OCI-LY7 (cell line): ENCODE measurements at regions not wholly inside any gene's neighbourhood (a gene's known extent, or its start where the extent isn't known, plus 50 kb on each side); places are given as distances from the start of the nearest gene placed in this dataset.

Source experiments
- BruUV-seq: library from RNA; stranded (reverse); fragments of 400-500 nt; replicated peaks from 2 replicates; lab custom pipeline; 2021; lab: Mats Ljungman, UMichigan
- CTCF ChIA-PET: fragments of 300-600 bp; sonication (Branson Sonifier 250); formaldehyde crosslinking; loops from one replicate; lab custom pipeline; 2022; ENCODE audit warnings: antibody characterized with exemption; ENCODE audit not compliant: unreplicated experiment; lab: Charles Lee
- POLR2A ChIA-PET: fragments of 300-600 bp; sonication (Branson Sonifier 250); formaldehyde crosslinking; loops from one replicate; lab custom pipeline; 2022; ENCODE audit warnings: antibody characterized with exemption; lab: Charles Lee
- DNase-seq: peaks from one replicate; pipeline ENCODE4 v3.0.0-alpha.2; 2015; ENCODE audit warnings: low spot score
- H2AFZ ChIP-seq: fragments of 200-600 bp; sonication (generic), shearing (Covaris generic); 2 replicates; pipeline ENCODE4 v1.6.1; 2014; ENCODE audit warnings: mild to moderate bottlenecking, antibody characterized with exemption, low read length, moderate library complexity
- H3K27ac ChIP-seq: fragments of 200-600 bp; sonication (generic); 2 replicates; pipeline ENCODE4 v1.5.1; 2014; ENCODE audit warnings: mixed run types, low read depth, mild to moderate bottlenecking, moderate library complexity, low read length, inconsistent platforms; ENCODE audit not compliant: poor library complexity, severe bottlenecking
- H3K36me3 ChIP-seq: fragments of 200-600 bp; sonication (generic); 2 replicates; pipeline ENCODE4 v1.6.1; 2014; ENCODE audit warnings: mild to moderate bottlenecking, antibody characterized with exemption, low read length, moderate library complexity, mixed read lengths; ENCODE audit not compliant: insufficient read depth
- H3K4me1 ChIP-seq: fragments of 200-600 bp; sonication (generic); 2 replicates; pipeline ENCODE4 v1.5.1; 2014; ENCODE audit warnings: mild to moderate bottlenecking, low read length; ENCODE audit not compliant: insufficient read depth, poor library complexity, severe bottlenecking
- H3K4me2 ChIP-seq: fragments of 200-600 bp; sonication (generic); 2 replicates; pipeline ENCODE4 v1.6.1; 2014; ENCODE audit warnings: mild to moderate bottlenecking, low read length
- H3K4me3 ChIP-seq: fragments of 200-600 bp; sonication (generic); 2 replicates; pipeline ENCODE4 v1.5.1; 2014; ENCODE audit warnings: mild to moderate bottlenecking, low read depth, low read length; ENCODE audit not compliant: poor library complexity, severe bottlenecking
- H3K79me2 ChIP-seq: fragments of 200-600 bp; sonication (generic); 2 replicates; pipeline ENCODE4 v1.6.1; 2016; ENCODE audit warnings: low read depth, mild to moderate bottlenecking, low read length, moderate library complexity, mixed read lengths; ENCODE audit not compliant: insufficient read depth
- H3K9me2 ChIP-seq: fragments of 200-600 bp; sonication (generic); 2 replicates; pipeline ENCODE4 v1.6.1; 2016; ENCODE audit warnings: mild to moderate bottlenecking, low read length, mixed read lengths; ENCODE audit not compliant: insufficient read depth
- H3K9me3 ChIP-seq: fragments of 200-600 bp; sonication (generic); 2 replicates; pipeline ENCODE4 v1.6.1; 2014; ENCODE audit warnings: mild to moderate bottlenecking, mixed run types, low read length, mixed read lengths
- H4K20me1 ChIP-seq: fragments of 200-600 bp; sonication (generic); 2 replicates; pipeline ENCODE4 v1.6.1; 2014; ENCODE audit warnings: mild to moderate bottlenecking, antibody characterized with exemption, low read length, moderate library complexity, mixed read lengths; ENCODE audit not compliant: insufficient read depth
- EZH2phosphoT487 ChIP-seq: fragments of 200-600 bp; sonication (generic); IDR thresholded peaks from 2 replicates; pipeline ENCODE4 v1.6.1; 2018; ENCODE audit warnings: low read depth, borderline replicate concordance, mild to moderate bottlenecking, mixed run types, antibody characterized with exemption, low read length, moderate library complexity, mixed read lengths
- intact Hi-C: fragments of 100-400 bp; cut with micrococcal nuclease; formaldehyde crosslinking; loops from one replicate; pipeline ENCODE4 v1.10.0; 2022; ENCODE audit not compliant: unreplicated experiment
- TF ChIP-seq, protein P1 (sequence below): fragments of 200-600 bp; sonication (generic); conservative IDR thresholded peaks from 2 replicates; pipeline ENCODE4 v1.5.1; 2014; ENCODE audit warnings: mild to moderate bottlenecking, antibody characterized with exemption, low read length, moderate library complexity, mixed read lengths

DNA sequence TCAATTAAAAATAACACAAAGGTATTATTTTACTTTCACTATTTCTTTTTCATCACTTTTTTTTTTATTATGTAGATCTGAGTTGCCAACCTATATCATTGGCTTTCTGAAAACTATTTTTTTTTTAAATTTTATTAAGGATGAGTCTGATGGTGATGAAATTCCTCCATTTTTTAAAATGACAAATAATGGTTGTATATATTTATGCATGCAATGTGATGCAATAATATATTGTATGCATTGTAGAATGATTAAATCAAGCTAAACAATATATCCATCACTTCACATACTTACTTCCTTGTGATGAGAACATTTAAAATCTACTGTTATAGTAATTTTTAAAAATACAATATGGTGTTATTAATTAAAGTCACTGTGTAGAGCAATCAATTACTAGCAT, 1081.6 kb downstream of the CNTNAP5 start:
- Histone ChIP-seq H4K20me1 (no peaks in the 10 kb centered on the region), H2AFZ (no peak overlapping the region), H3K4me1 (no peaks in the 10 kb centered on the region), H3K9me3 (no peaks in the 10 kb centered on the region), H3K27ac (no peak overlapping the region), H3K4me2 (no peak overlapping the region), H3K36me3 (no peaks in the 10 kb centered on the region), H3K4me3 (no peak overlapping the region), H3K9me2 (no peaks in the 10 kb centered on the region), H3K79me2 (no peaks in the 10 kb centered on the region)
- no TSS peak for BruUV-seq
- TF ChIP-seq, protein P1, sequence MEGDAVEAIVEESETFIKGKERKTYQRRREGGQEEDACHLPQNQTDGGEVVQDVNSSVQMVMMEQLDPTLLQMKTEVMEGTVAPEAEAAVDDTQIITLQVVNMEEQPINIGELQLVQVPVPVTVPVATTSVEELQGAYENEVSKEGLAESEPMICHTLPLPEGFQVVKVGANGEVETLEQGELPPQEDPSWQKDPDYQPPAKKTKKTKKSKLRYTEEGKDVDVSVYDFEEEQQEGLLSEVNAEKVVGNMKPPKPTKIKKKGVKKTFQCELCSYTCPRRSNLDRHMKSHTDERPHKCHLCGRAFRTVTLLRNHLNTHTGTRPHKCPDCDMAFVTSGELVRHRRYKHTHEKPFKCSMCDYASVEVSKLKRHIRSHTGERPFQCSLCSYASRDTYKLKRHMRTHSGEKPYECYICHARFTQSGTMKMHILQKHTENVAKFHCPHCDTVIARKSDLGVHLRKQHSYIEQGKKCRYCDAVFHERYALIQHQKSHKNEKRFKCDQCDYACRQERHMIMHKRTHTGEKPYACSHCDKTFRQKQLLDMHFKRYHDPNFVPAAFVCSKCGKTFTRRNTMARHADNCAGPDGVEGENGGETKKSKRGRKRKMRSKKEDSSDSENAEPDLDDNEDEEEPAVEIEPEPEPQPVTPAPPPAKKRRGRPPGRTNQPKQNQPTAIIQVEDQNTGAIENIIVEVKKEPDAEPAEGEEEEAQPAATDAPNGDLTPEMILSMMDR = no peak
- no peak for TF ChIP-seq EZH2phosphoT487
- ChIA-PET CTCF (no interaction called here), POLR2A (no interaction called here)
- DNase-seq = no peak
- intact Hi-C loops = no loop called here

DNA sequence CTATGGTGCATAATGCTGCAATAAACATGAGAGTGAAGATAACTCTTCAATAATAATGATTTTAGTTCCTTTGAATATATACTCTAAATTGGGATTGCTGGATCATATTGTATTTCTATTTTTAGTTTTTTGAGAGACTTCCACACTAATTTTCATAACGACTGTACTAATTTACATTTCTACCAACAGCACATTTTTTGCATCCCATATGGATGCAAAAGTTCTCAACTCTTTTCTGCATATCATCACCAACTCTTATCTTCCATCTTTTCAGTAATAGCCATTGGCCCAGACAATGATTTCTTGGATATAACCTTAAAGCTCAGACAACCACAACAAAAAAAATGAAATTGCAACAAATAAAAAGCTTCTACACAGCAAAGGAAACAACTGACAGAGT, 1082.4 kb downstream of the CNTNAP5 start:
- Histone ChIP-seq H3K27ac (no peak overlapping the region), H2AFZ (no peak overlapping the region), H3K4me3 (no peak overlapping the region), H4K20me1 (no peaks in the 10 kb centered on the region), H3K9me2 (no peaks in the 10 kb centered on the region), H3K36me3 (no peaks in the 10 kb centered on the region), H3K79me2 (no peaks in the 10 kb centered on the region), H3K4me2 (no peak overlapping the region), H3K9me3 (no peaks in the 10 kb centered on the region), H3K4me1 (no peaks in the 10 kb centered on the region)
- CTCF ChIA-PET = no interaction called here
- POLR2A ChIA-PET = interaction anchor here (0.9 to 1.2 kb wide), 2 partner anchors 461 to 1230 kb away, joined by 3 read pairs; no protein-coding TSS in a partner anchor
- TF ChIP-seq EZH2phosphoT487 = no peak
- TF ChIP-seq, protein P1 = no peak
- BruUV-seq = no TSS peak
- DNase-seq = no peak
- intact Hi-C loops = no loop called here

DNA sequence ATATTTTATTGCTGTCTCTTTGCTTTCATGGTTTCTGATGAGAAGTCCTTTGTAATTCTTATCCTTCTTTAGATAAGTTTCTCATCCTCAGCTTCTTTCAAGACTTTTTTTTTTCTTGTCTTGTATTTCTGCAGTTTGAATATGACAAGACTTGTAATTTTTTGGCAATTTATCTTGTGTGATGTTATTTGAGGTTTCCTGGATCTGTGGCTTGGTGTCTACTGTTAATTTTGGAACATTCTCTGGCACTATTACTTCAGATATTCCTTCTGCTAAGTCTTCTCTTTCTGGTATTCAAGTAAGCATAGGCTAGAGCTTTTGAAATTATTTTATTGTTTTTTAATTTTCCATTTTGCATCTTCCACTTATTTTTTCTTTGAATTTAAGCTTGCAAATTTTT, 1083.2 kb downstream of the CNTNAP5 start:
- intact Hi-C loops = no loop called here
- TF ChIP-seq, protein P1 = no peak
- TF ChIP-seq EZH2phosphoT487 = no peak

More for the DNA sequence above, 1083.2 kb downstream of the CNTNAP5 start:
- no peak for DNase-seq
- H3K9me2 ChIP-seq = no peaks in the 10 kb centered on the region
- H3K4me2 ChIP-seq = no peak overlapping the region
- H3K36me3 ChIP-seq = no peaks in the 10 kb centered on the region
- no peaks in the 10 kb centered on the region for H3K9me3 ChIP-seq
- H2AFZ ChIP-seq = no peak overlapping the region
- no peaks in the 10 kb centered on the region for H4K20me1 ChIP-seq
- no peak overlapping the region for H3K27ac ChIP-seq
- H3K4me3 ChIP-seq = no peak overlapping the region
- CTCF ChIA-PET = no interaction called here
- H3K4me1 ChIP-seq = no peaks in the 10 kb centered on the region
- POLR2A ChIA-PET = interaction anchor here (0.9 to 1.2 kb wide), 2 partner anchors 460 to 1231 kb away, joined by 3 read pairs; no protein-coding TSS in a partner anchor
- H3K79me2 ChIP-seq = no peaks in the 10 kb centered on the region
- BruUV-seq = no TSS peak
